Fibroblast of mammary gland (primary cell): ENCODE measurements at regions not wholly inside any gene's neighbourhood (a gene's known extent, or its start where the extent isn't known, plus 50 kb on each side); places are given as distances from the start of the nearest gene placed in this dataset.
"Not testable (repeated sequence)": the region's sequence is repeated elsewhere in the genome, so short reads cannot be mapped to it uniquely, and the experiment has no call there.

Source experiments
- DNase-seq: peaks from one replicate; pipeline ENCODE4 v3.0.0-alpha.2; 2010; ENCODE audit warnings: low read depth
- H3K4me3 ChIP-seq: 2 replicates; pipeline ENCODE4 v1.5.1; 2011; ENCODE audit warnings: low read depth, mild to moderate bottlenecking, low read length, moderate library complexity; ENCODE audit not compliant: control insufficient read depth
- TF ChIP-seq, protein P1 (sequence below): conservative IDR thresholded peaks from 2 replicates; pipeline ENCODE4 v1.5.1; 2011; ENCODE audit warnings: low read depth, low read length, inconsistent platforms; ENCODE audit not compliant: control insufficient read depth, insufficient read depth

- TF ChIP-seq, protein P1, sequence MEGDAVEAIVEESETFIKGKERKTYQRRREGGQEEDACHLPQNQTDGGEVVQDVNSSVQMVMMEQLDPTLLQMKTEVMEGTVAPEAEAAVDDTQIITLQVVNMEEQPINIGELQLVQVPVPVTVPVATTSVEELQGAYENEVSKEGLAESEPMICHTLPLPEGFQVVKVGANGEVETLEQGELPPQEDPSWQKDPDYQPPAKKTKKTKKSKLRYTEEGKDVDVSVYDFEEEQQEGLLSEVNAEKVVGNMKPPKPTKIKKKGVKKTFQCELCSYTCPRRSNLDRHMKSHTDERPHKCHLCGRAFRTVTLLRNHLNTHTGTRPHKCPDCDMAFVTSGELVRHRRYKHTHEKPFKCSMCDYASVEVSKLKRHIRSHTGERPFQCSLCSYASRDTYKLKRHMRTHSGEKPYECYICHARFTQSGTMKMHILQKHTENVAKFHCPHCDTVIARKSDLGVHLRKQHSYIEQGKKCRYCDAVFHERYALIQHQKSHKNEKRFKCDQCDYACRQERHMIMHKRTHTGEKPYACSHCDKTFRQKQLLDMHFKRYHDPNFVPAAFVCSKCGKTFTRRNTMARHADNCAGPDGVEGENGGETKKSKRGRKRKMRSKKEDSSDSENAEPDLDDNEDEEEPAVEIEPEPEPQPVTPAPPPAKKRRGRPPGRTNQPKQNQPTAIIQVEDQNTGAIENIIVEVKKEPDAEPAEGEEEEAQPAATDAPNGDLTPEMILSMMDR: no peak
- H3K4me3 ChIP-seq: no peak overlapping the region
- DNase-seq: no peak
These were observed 65.0 kb upstream of the EN2 start for GRCh38 chr7:155392726-155393570.

GRCh38 chr7:155394413-155394812 is 63.5 kb upstream of the EN2 start:
- H3K4me3 ChIP-seq: no peak overlapping the region
- TF ChIP-seq, protein P1: no peak
- no peak for DNase-seq

DNA sequence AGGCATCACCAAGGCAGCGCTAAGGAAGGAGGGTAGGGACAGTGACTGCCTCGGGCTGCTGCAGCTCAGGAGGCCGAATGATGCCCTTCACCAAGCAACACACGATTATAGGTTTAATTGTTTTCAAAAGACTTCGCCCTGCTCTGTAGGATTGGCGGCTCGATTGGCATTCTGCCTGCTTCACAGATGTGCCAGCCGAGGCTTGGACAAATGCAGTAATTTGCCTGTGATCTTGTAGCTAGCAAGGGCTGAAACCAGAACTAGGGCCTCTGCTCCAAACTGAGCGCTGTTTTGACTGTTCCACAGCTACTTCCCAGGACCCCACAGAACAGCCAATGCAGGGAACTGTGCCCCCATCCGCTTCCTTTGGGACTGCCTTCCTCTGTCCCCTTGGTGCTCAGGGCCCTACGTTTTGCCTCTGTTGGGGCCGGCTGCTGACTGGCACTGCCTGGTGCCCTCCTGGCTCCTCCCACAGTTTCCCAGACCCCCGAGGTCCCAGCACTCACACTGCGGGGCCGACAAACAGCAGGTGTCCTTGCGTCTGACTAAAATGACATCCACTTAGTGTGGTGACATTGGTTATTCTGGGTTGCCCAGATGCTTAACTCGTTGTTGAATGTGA is 62.6 kb upstream of the EN2 start:
- no peak overlapping the region for H3K4me3 ChIP-seq
- TF ChIP-seq, protein P1: no peak
- DNase-seq: no peak

DNA sequence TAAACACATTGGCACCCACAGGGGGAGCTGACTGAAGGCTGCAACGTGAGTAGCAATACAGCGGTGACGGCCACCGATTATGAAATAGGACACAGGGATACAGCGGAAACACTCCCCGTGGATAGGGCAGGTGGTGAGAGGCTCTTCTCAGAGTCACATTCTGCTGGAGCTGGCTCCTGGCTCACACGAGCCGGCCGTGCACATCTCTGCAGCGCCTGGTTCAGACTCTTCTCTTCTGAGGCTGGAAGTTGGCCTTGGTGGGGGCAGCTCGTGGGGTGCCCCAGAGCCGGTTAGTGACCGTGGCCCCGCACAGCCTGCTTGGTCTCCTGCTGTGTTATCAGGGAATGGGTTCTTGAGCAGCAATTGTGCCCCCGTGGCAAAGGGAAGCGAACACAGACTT is 61.3 kb upstream of the EN2 start:
- TF ChIP-seq, protein P1: no peak
- H3K4me3 ChIP-seq: no peak overlapping the region
- no peak for DNase-seq

DNA sequence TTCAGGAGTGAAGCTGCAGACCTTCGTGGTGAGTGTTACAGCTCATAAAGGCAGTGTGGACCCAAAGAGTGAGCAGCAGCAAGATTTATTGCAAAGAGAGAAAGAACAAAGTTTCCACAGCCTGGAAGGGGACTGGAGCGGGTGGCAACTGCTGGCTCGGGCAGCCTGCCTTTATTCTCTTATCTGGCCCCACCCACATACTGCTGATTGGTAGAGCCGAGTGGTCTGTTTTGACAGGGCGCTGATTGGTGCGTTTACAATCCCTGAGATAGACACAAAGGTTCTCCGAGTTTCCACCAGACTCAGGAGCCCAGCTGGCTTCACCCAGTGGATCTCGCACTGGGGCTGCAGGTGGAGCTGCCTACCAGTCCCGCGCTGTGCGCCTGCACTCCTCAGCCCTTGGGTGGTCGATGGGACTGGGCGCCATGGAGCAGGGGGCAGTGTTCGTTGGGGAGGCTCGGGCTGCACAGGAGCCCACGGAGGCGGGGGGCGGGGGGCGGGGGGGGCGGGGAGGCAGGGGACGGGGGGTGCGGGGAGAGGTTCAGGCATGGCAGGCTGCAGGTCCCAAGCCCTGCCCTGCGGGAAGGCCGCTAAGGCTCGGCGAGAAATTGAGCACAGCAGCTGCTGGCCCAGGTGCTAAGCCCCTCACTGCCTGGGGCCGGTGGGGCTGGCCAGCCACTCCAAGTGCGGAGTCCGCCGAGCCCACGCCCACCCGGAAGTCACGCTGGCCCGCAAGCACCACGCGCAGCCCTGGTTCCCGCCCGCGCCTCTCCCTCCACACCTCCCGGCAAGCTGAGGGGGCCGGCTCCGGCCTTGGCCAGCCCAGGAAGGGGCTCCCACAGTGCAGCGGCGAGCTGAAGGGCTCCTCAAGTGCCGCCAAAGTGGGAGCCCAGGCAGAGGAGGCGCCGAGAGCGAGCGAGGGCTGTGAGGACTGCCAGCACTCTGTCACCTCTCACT is 59.9 kb upstream of the EN2 start:
- H3K4me3 ChIP-seq, DNase-seq: not testable (repeated sequence)

DNA sequence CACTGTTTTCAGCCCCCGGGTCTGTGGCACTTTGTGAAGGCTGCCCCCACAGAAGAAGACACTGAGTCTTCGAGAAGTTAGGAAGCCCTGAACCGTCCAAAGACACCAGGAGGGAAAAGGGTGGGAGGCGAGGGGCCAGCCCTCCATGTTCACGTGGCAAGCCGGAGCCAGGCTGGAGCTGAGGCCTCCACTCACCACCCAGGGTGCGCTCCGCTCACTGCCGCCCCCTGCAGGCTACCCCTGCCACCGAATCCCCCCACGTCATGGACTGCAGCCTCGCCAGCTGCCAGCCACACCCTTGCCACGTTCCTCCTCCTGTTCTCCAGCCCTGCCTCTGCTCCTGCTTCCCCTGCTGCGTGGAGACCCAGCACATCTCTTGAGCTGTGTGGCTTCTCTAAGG is 59.0 kb upstream of the EN2 start:
- TF ChIP-seq, protein P1: no peak
- no peak overlapping the region for H3K4me3 ChIP-seq
- DNase-seq: no peak
